ENCODE measurements at regions not wholly inside any gene's neighbourhood (a gene's known extent, or its start where the extent isn't known, plus 50 kb on each side); places are given as distances from the start of the nearest gene placed in this dataset.

GRCh38 chr2:844715-845114, 105.9 kb upstream of the SNTG2 start:
- TF ChIP-seq CTCF (IDR thresholded peaks at IDR 0.05; ENCODE audit: low read depth, low read length, missing control alignments) = no peak

GRCh38 chr2:842151-842803, 108.4 kb upstream of the SNTG2 start:
- no peak for DNase-seq (ENCODE audit: extremely low read depth, low read depth)
- H3K4me3 ChIP-seq (replicated peaks; ENCODE audit: low read depth, low read length) = no peak overlapping the region
- TF ChIP-seq CTCF (IDR thresholded peaks at IDR 0.05; ENCODE audit: low read depth, low read length, missing control alignments) = no peak

More at GRCh38 chr2:844715-845114, 105.9 kb upstream of the SNTG2 start:
- H3K4me3 ChIP-seq (replicated peaks; ENCODE audit: low read depth, low read length) = no peak overlapping the region
- DNase-seq (ENCODE audit: extremely low read depth, low read depth) = no peak

- no peak overlapping the region for H3K4me3 ChIP-seq (replicated peaks; ENCODE audit: low read depth, low read length)
- DNase-seq (ENCODE audit: extremely low read depth, low read depth) = no peak
- no peak for TF ChIP-seq CTCF (IDR thresholded peaks at IDR 0.05; ENCODE audit: low read depth, low read length, missing control alignments)
Observed at GRCh38 chr2:841036-841435, 109.6 kb upstream of the SNTG2 start.

- H3K4me3 ChIP-seq (replicated peaks; ENCODE audit: low read depth, low read length) = no peak overlapping the region
- TF ChIP-seq CTCF (IDR thresholded peaks at IDR 0.05; ENCODE audit: low read depth, low read length, missing control alignments) = no peak
- no peak for DNase-seq (ENCODE audit: extremely low read depth, low read depth)
Observed at GRCh38 chr2:834233-834632, 116.4 kb upstream of the SNTG2 start.

- no peak overlapping the region for H3K4me3 ChIP-seq (replicated peaks; ENCODE audit: low read depth, low read length)
- no peak for TF ChIP-seq CTCF (IDR thresholded peaks at IDR 0.05; ENCODE audit: low read depth, low read length, missing control alignments)
- no peak for DNase-seq (ENCODE audit: extremely low read depth, low read depth)
Observed at GRCh38 chr2:833180-833579, 117.5 kb upstream of the SNTG2 start.

- DNase-seq (ENCODE audit: extremely low read depth, low read depth) = no peak
- no peak overlapping the region for H3K4me3 ChIP-seq (replicated peaks; ENCODE audit: low read depth, low read length)
- TF ChIP-seq CTCF (IDR thresholded peaks at IDR 0.05; ENCODE audit: low read depth, low read length, missing control alignments) = no peak
Observed at GRCh38 chr2:832635-833034, 118.0 kb upstream of the SNTG2 start.

- no peak overlapping the region for H3K4me3 ChIP-seq (replicated peaks; ENCODE audit: low read depth, low read length)
- TF ChIP-seq CTCF (IDR thresholded peaks at IDR 0.05; ENCODE audit: low read depth, low read length, missing control alignments) = no peak
- DNase-seq (ENCODE audit: extremely low read depth, low read depth) = no peak
Observed at GRCh38 chr2:831622-832021, 119.0 kb upstream of the SNTG2 start.
